Dendritic cell treated with granulocyte-macrophage colony-stimulating factor and Interleukin-4, amounts not matched to agents 40 ng/mL and 50 ng/mL, for 4 days (primary cell): ENCODE measurements at regions not wholly inside any gene's neighbourhood (a gene's known extent, or its start where the extent isn't known, plus 50 kb on each side); places are given as distances from the start of the nearest gene placed in this dataset.

Experiments
- H3K27ac Mint-ChIP-seq: one replicate; pipeline ENCODE4 v1.8.0; 2022; ENCODE audit warnings: mild to moderate bottlenecking, mixed read lengths
- H3K27me3 Mint-ChIP-seq: one replicate; pipeline ENCODE4 v1.8.0; 2022; ENCODE audit warnings: mild to moderate bottlenecking, mixed read lengths
- H3K36me3 Mint-ChIP-seq: one replicate; pipeline ENCODE4 v1.8.0; 2022; ENCODE audit warnings: low read depth, mixed read lengths
- H3K4me1 Mint-ChIP-seq: one replicate; pipeline ENCODE4 v1.8.0; 2022; ENCODE audit warnings: low read depth, mixed read lengths
- H3K4me3 Mint-ChIP-seq: one replicate; pipeline ENCODE4 v1.8.0; 2022; ENCODE audit warnings: mild to moderate bottlenecking, moderate library complexity, mixed read lengths
- H3K9me3 Mint-ChIP-seq: one replicate; pipeline ENCODE4 v1.8.0; 2022; ENCODE audit warnings: mixed read lengths
- intact Hi-C: fragments of 100-400 bp; cut with micrococcal nuclease; formaldehyde crosslinking; loops from one replicate; pipeline ENCODE4 v1.15.0; 2022

DNA sequence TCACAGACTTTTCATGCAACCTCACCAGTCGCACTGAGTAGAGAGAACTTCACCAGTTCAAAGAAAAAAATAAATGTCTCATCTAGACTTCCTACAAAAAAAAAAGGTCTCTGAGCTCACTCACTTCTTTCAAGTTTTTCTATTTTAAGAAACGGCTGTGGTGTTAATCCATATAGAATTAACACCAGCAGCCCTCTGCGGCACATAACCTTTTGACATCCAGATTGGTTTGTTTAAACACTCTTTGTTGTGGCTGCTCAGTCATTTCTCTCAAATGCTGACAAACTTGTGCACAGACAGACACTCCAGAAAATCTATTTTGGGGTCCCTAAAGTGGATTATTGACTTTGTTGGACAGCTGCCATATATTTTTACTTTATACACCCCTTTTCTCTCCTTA lies 874.9 kb downstream of the EFNB2 start:
- H3K27me3 Mint-ChIP-seq: no peaks in the 10 kb centered on the region
- H3K36me3 Mint-ChIP-seq: no peaks in the 10 kb centered on the region
- intact Hi-C loops: no loop called here
- no peak overlapping the region for H3K4me3 Mint-ChIP-seq
- H3K9me3 Mint-ChIP-seq: peaks cover 18% of the 10 kb centered on the region
- H3K4me1 Mint-ChIP-seq: no peaks in the 10 kb centered on the region
- H3K27ac Mint-ChIP-seq: no peak overlapping the region

DNA sequence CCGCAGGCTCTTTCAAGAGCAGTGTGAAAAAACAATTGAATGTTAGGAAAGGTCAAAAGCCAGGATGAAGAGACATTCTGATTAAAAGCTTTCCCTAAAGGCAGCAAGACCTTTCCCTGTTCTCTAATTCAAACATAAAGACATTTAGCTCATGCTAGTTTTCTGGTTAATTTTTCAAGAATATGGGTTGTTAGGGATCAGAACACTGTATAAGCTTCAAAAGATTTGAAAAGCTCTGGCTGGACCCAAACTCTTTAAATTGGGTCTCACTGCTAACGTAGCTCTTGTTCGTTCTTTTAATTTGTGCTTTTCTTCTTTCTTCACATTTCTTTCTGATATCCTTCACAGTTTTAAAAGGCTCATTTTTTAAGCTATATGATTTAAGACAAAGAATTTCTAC lies 877.0 kb downstream of the EFNB2 start:
- no peak overlapping the region for H3K4me3 Mint-ChIP-seq
- H3K36me3 Mint-ChIP-seq: no peaks in the 10 kb centered on the region
- H3K4me1 Mint-ChIP-seq: no peaks in the 10 kb centered on the region
- H3K9me3 Mint-ChIP-seq: peaks cover 18% of the 10 kb centered on the region
- intact Hi-C loops: no loop called here
- H3K27me3 Mint-ChIP-seq: no peaks in the 10 kb centered on the region
- H3K27ac Mint-ChIP-seq: no peak overlapping the region

DNA sequence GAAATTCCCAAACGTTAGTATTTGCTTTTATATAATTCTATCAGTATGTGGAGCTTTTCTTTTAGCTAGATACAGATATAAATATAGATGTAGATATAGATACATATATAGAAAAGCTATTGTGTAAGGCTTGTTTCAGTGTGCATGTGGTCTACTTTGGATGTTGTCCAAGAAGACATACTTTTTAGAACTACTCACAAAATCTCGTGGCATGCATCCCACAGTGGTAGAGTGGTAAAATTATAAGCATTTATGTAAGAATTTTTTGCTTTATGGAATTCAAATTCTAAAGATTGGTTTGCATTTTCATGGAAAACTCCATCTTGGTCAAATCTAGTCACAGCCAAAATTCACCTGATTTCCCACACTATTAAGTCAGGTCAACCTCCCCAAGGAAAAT lies 880.4 kb downstream of the EFNB2 start:
- Mint-ChIP-seq H3K27me3 (no peaks in the 10 kb centered on the region), H3K4me3 (no peak overlapping the region), H3K27ac (no peak overlapping the region), H3K36me3 (no peaks in the 10 kb centered on the region), H3K9me3 (peaks cover 31% of the 10 kb centered on the region), H3K4me1 (no peaks in the 10 kb centered on the region)
- intact Hi-C loops: no loop called here

DNA sequence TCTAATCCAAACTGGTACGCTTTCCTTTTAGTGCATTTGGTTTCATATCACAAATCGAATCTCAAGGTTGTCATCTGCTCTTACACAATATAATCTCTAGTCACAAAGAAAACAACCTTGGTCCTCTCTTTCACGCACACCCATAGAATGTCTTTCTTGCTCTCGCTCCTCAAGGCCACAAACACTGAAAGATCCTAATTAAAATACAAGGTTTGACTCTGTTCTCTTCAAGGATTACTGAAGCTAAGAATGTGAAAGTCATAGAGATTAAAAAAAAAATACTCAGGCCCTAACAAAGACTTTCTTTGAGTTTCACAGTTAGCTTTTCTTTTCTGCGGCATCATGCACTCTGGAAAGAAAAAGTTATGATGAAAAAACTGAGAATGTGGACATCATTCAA lies 891.5 kb downstream of the EFNB2 start:
- intact Hi-C loops: no loop called here
- Mint-ChIP-seq H3K9me3 (peaks cover 65% of the 10 kb centered on the region), H3K27ac (no peak overlapping the region), H3K4me3 (no peak overlapping the region), H3K4me1 (no peaks in the 10 kb centered on the region), H3K36me3 (no peaks in the 10 kb centered on the region), H3K27me3 (no peaks in the 10 kb centered on the region)

DNA sequence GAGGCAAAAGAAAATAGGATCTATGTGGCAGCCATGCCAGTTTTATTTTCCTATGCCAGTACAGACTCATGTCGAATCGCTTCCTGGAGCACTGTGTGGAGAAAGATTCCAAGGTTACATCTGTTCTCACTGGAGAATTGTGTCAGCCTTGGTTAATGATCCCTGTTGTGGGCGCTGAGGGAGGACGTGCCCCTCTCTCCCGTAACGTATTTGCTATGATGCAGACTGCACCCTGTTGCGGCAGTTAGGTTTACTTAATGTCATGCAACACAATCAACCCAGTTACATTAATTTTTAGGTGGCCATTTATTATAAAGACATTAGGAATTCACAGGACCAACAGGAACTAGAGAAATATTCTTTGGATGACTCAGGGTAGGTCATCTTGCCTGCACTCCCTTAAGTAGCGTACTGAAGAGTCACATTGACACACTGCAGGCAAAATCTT lies 892.9 kb downstream of the EFNB2 start:
- intact Hi-C loops: no loop called here
- Mint-ChIP-seq H3K27ac (no peak overlapping the region), H3K4me3 (no peak overlapping the region), H3K9me3 (peaks cover 56% of the 10 kb centered on the region), H3K27me3 (no peaks in the 10 kb centered on the region), H3K4me1 (no peaks in the 10 kb centered on the region), H3K36me3 (no peaks in the 10 kb centered on the region)

DNA sequence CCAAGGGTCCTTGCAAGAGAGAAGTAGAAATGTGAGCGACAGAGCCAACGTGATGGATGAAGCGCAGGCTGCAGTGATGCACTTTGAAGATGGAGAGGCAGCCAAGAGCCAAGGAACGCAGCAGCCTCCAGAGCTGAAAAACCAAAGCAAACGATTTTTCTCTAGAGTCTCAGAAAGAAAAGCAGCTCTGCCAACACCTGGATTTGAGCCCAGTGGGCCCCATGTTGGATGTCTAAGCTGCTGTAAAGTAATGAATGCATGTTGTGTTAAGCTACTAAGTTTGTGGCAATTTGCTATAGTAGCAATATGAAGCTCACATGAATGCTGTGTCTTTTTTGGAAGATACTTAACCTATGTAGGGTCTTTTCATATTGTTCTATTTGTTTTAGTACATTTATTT lies 894.3 kb downstream of the EFNB2 start:
- H3K36me3 Mint-ChIP-seq: no peaks in the 10 kb centered on the region
- H3K4me3 Mint-ChIP-seq: no peak overlapping the region
- H3K4me1 Mint-ChIP-seq: no peaks in the 10 kb centered on the region
- H3K27me3 Mint-ChIP-seq: no peaks in the 10 kb centered on the region
- no peak overlapping the region for H3K27ac Mint-ChIP-seq
- H3K9me3 Mint-ChIP-seq: peaks cover 56% of the 10 kb centered on the region
- intact Hi-C loops: no loop called here

DNA sequence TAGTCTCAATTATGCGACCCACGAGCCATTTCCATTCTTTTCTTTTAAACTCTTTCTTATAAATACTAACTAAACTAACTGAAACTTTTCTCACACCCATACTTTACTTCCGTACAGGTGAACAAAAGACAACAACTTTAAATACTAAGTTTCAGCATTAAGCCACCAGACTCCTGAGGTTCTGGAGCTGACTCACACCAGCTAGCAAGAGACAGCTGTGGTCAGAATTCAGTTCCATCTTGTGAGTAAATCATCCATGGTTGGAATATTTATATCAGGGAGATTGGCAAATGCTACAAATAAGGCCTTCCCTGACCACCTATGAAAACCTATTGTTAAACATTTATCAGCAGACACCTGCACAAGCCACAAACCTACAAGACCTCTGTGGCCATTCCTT lies 897.0 kb downstream of the EFNB2 start:
- peaks cover 37% of the 10 kb centered on the region for H3K9me3 Mint-ChIP-seq
- intact Hi-C loops: no loop called here
- H3K27me3 Mint-ChIP-seq: no peaks in the 10 kb centered on the region
- H3K4me3 Mint-ChIP-seq: no peak overlapping the region
- no peaks in the 10 kb centered on the region for H3K4me1 Mint-ChIP-seq
- no peaks in the 10 kb centered on the region for H3K36me3 Mint-ChIP-seq
- H3K27ac Mint-ChIP-seq: no peak overlapping the region

DNA sequence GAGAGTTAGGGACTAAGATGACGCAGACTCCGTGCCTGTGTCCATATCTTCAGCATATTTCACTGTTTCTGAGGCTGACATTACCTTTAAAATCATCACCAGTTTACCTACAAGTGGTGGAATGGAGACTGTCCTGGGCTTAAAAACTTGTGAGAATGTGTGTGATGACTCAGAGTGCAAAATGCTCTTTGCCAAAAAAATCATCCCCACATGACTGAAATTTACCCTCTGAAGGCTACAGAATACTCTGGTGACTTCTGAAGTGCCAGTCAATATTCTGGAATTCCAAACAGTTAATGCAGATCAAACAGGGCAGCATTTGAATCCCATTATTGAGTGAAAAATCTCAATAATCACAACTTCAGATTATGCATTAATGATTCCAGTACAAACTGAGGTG lies 901.4 kb downstream of the EFNB2 start:
- Mint-ChIP-seq H3K4me3 (no peak overlapping the region), H3K4me1 (no peaks in the 10 kb centered on the region), H3K9me3 (peaks cover 27% of the 10 kb centered on the region), H3K27me3 (no peaks in the 10 kb centered on the region), H3K36me3 (no peaks in the 10 kb centered on the region), H3K27ac (no peak overlapping the region)
- intact Hi-C loops: no loop called here

DNA sequence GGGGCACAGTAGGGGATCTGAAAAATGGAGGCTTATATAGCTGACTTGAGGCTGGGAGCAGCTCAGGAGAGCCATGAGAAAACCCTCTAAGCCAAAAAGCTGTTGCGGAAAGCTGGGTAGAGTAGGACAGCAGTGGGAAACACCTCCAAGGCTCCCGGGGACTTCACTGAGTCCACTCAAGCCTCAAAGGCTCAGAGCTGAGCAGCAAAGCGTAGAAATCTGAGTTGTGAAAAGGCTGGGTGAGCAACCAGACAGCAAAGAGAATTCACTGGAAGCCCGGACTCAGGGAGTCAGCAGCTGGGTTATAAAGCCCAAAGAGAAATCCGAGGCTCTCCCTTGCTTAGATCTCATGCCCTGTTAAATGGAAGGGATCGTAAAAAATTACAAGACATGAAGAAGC lies 905.0 kb downstream of the EFNB2 start:
- H3K36me3 Mint-ChIP-seq: no peaks in the 10 kb centered on the region
- intact Hi-C loops: no loop called here
- H3K27ac Mint-ChIP-seq: no peak overlapping the region
- H3K9me3 Mint-ChIP-seq: peaks cover 27% of the 10 kb centered on the region
- H3K4me3 Mint-ChIP-seq: no peak overlapping the region
- H3K4me1 Mint-ChIP-seq: no peaks in the 10 kb centered on the region
- H3K27me3 Mint-ChIP-seq: no peaks in the 10 kb centered on the region

DNA sequence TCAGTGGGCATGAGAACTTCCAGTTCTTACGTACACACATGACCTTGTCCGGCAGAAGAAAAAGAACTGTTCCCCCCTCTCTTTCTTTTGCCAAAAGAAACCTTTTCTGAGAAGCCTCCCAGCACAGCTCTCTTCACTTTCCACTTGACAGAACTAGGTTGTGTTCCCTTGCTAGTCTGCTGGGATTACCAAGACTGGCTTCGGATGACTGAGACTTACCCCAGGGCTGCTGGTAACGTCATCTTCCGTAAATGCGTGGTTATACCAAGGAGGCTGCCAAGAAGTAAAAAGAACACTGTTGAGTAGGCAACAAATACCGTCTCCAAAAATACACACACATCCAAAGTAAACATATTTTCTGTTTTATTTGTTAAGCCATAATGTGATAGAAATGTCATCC lies 908.2 kb downstream of the EFNB2 start:
- Mint-ChIP-seq H3K4me3 (no peak overlapping the region), H3K36me3 (no peaks in the 10 kb centered on the region), H3K27me3 (no peaks in the 10 kb centered on the region), H3K27ac (no peak overlapping the region), H3K9me3 (peaks cover 33% of the 10 kb centered on the region), H3K4me1 (no peaks in the 10 kb centered on the region)
- intact Hi-C loops: no loop called here

DNA sequence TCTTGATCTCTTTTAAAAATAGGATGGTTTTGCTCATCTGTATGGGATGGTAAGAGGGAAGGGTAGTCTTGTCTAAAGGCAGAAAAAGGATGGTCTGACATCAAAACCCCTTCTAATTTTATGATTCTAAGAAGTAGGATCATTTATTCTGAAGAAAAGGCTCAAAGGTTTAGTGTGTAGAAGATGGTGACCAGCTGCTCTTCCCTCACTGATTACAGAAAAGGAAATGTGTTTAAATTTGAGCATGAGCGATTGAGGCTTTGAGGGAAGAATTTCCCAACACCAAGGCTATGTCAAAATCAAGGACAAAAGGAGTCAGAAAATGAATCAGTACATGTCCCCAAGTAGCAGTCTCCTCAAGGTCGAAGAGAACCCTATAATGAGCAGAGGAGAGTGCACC lies 909.8 kb downstream of the EFNB2 start:
- H3K27ac Mint-ChIP-seq: no peak overlapping the region
- H3K27me3 Mint-ChIP-seq: no peaks in the 10 kb centered on the region
- H3K4me1 Mint-ChIP-seq: no peaks in the 10 kb centered on the region
- intact Hi-C loops: no loop called here
- H3K36me3 Mint-ChIP-seq: no peaks in the 10 kb centered on the region
- H3K4me3 Mint-ChIP-seq: no peak overlapping the region
- H3K9me3 Mint-ChIP-seq: peaks cover 25% of the 10 kb centered on the region

DNA sequence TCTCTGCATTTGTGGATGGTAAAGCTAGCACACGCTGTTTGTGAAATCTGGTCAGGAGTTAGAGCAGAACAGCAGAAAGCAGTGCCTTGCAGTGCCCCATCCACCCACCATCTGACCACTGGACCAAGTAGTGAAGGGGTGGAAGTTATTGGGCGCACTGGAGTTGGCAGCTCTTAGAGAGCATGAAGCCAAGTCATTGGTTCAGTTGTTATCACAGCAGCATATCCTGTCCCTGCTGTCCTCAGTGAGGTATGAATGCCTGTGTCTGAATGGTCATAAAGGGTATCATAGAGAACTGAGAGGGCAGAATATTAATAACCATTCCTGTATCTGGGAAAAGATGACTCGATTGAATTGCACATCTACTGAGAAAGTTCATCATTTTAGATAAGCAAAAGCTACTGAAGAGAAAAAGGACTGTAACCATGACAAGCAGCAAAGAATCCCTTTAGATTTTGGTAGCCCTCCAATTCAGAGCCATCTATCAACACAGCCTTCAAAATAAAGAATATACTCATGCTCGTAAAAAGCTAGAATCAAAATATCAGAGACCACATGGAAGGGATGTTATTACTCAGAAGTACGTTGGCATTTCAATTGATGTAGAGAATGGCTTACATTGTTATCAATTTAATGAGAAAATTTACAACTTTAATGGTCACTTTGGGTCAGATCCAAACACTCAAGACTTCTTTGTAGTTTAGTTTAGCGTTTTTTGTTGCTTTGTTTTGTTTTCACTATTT lies 919.0 kb downstream of the EFNB2 start:
- intact Hi-C loops: no loop called here
- no peaks in the 10 kb centered on the region for H3K27me3 Mint-ChIP-seq
- no peak overlapping the region for H3K4me3 Mint-ChIP-seq
- no peaks in the 10 kb centered on the region for H3K36me3 Mint-ChIP-seq
- H3K9me3 Mint-ChIP-seq: peaks cover 8% of the 10 kb centered on the region
- no peaks in the 10 kb centered on the region for H3K4me1 Mint-ChIP-seq
- H3K27ac Mint-ChIP-seq: no peak overlapping the region

DNA sequence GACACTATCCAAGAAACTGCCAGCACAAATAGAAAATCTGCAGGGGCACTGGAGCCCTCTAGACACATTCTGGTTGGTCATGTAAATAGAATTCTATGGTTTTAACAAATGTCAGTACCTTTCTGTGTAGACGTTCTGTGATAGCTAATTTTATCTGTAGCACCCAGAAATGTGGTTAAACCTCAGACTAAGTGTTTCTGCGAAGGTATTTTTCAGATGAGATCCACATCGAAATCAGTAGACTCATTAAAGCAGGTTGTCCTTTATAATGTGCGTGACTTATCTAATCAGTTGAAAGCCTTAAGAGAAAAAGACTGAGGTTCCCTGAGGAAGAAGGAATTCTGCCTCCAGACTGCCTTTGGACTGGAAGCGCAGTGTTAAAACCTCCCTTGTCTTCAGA lies 922.9 kb downstream of the EFNB2 start:
- no peaks in the 10 kb centered on the region for H3K36me3 Mint-ChIP-seq
- no peak overlapping the region for H3K4me3 Mint-ChIP-seq
- no peaks in the 10 kb centered on the region for H3K27me3 Mint-ChIP-seq
- intact Hi-C loops: no loop called here
- H3K4me1 Mint-ChIP-seq: no peaks in the 10 kb centered on the region
- H3K27ac Mint-ChIP-seq: no peak overlapping the region
- peaks cover 8% of the 10 kb centered on the region for H3K9me3 Mint-ChIP-seq

DNA sequence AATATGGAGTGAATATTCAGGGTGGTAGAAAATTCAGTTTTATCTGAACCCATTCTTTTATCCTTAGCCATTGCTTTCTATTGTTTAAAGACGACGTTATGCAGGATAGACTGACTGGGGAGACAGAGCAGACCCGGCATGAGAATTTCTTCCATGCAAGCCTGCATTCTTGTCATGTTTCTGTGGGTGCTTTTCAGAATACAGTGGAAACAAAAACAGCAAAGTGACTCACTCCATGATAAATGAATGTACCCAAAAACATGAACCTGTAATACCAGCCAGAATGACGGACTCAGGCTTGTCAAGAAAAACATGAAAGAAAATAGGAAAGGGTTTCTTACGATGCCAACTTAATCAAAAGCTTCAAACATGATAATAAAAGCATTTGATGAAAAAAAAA lies 924.0 kb downstream of the EFNB2 start:
- Mint-ChIP-seq H3K36me3 (no peaks in the 10 kb centered on the region), H3K27ac (no peak overlapping the region), H3K27me3 (no peaks in the 10 kb centered on the region), H3K4me3 (no peak overlapping the region), H3K9me3 (peaks cover 8% of the 10 kb centered on the region), H3K4me1 (no peaks in the 10 kb centered on the region)
- intact Hi-C loops: no loop called here

DNA sequence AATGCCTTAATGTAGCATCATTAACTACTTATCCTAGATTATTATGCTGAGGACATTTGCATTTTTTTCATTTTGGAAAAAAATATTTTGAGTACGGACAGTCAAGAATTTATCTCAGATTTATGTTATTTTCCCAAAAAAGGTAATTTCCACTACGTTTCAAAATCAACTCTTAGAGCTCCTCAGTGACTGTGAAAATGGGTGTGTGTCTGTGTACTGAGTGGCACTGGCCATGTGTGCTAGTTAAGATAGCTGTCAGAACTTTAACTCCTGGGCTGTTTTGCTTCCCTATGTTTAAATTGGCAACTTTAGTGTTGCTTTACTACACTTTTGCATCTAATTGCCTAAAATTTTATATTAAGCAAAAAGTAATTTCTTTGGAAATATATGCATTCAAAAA lies 927.4 kb downstream of the EFNB2 start:
- H3K27me3 Mint-ChIP-seq: no peaks in the 10 kb centered on the region
- intact Hi-C loops: no loop called here

More for the DNA sequence above, 927.4 kb downstream of the EFNB2 start:
- H3K36me3 Mint-ChIP-seq: no peaks in the 10 kb centered on the region
- no peak overlapping the region for H3K4me3 Mint-ChIP-seq
- H3K9me3 Mint-ChIP-seq: no peaks in the 10 kb centered on the region
- H3K27ac Mint-ChIP-seq: no peak overlapping the region
- H3K4me1 Mint-ChIP-seq: no peaks in the 10 kb centered on the region
